Transverse colon (tissue), 4 donors: ENCODE measurements at regions not wholly inside any gene's neighbourhood (a gene's known extent, or its start where the extent isn't known, plus 50 kb on each side); places are given as distances from the start of the nearest gene placed in this dataset.

Experiments used
- DNase-seq: peaks from one replicate; pipeline ENCODE4 v3.0.0-alpha.2; 2019
- H3K27ac ChIP-seq, 4 donors: fragments of 200-600 bp; sonication (generic); 2 replicates each; pipeline ENCODE4 v1.5.1; 2016 to 2018; ENCODE audit warnings: inconsistent platforms in 4 of 4
- H3K27me3 ChIP-seq: fragments of 200-600 bp; sonication (generic); 2 replicates; pipeline ENCODE4 v1.5.1; 2017; ENCODE audit warnings: inconsistent platforms
- H3K36me3 ChIP-seq, 4 donors: fragments of 200-600 bp; sonication (generic); 2 replicates each; pipeline ENCODE4 v1.5.1; 2017 to 2019; ENCODE audit warnings: inconsistent platforms in 4 of 4
- H3K4me1 ChIP-seq, 4 donors: fragments of 200-600 bp; sonication (generic); 2 replicates each; pipeline ENCODE4 v1.5.1; 2017 to 2020; ENCODE audit warnings: inconsistent platforms in 4 of 4
- H3K4me3 ChIP-seq, 4 donors: fragments of 200-600 bp; sonication (generic); 1 replicate in 1 of 4; 2 replicates in 3 of 4; pipeline versions ENCODE4 v1.5.1 to v1.6.1; 2017 to 2019; ENCODE audit warnings: inconsistent platforms in 4 of 4
- H3K9me3 ChIP-seq, 2 donors: fragments of 200-600 bp; sonication (generic); 2 replicates each; pipeline ENCODE4 v1.5.1; 2017 to 2019; ENCODE audit warnings: inconsistent platforms in 2 of 2
- CTCF ChIP-seq, 5 experiments: fragments of 200-600 bp in 3 of 5; fragments of 450-650 bp in 2 of 5; sonication (generic) in 3 of 5; IDR thresholded peaks; 1 replicate in 2 of 5; 2 replicates in 3 of 5; pipeline ENCODE4 v1.5.1; 2016 to 2017; ENCODE audit warnings: antibody characterized with exemption in 5 of 5, inconsistent platforms in 3 of 5, mild to moderate bottlenecking in 2 of 5, moderate library complexity in 1 of 5
- EP300 ChIP-seq: sonication (generic); formaldehyde crosslinking; IDR thresholded peaks from one replicate; pipeline ENCODE4 v1.6.1; 2017; ENCODE audit warnings: antibody characterized with exemption, low read depth
- POLR2A ChIP-seq: fragments of 450-650 bp; IDR thresholded peaks from one replicate; pipeline ENCODE4 v1.6.1; 2016; ENCODE audit warnings: antibody characterized with exemption, mild to moderate bottlenecking, moderate library complexity
- POLR2AphosphoS5 ChIP-seq, 3 donors: sonication (generic); formaldehyde crosslinking; IDR thresholded peaks; one replicate each; pipeline ENCODE4 v1.6.1; 2016; ENCODE audit warnings: antibody characterized with exemption in 3 of 3
- WGBS, 2 donors: methylation state at CpG; one replicate each; pipeline ENCODE4 v1.1.5; 2018; ENCODE audit warnings: low coverage in 1 of 2; 5-methylcytosine and 5-hydroxymethylcytosine counted together
- in situ Hi-C, 4 donors: fragments of 200-750 bp; cut with MboI; loops; one replicate each; pipeline versions ENCODE4 v1.15.0 to v1.15.1; 2017; ENCODE audit warnings: low sequenced_read_pairs in 3 of 4, low pct_ligation_motif_present in 1 of 4, low pct_unique_long_range_greater_than_20kb in 1 of 4
- intact Hi-C: fragments of 100-400 bp; cut with DNase I; formaldehyde crosslinking; loops from one replicate; pipeline ENCODE4 v1.15.1; 2023; ENCODE audit warnings: low total_unique reads

- H3K36me3 ChIP-seq = no peaks in the 10 kb centered on the region
- no peak for DNase-seq
- H3K27ac ChIP-seq = peak overlapping the region in 3 of 4 donors; percentile 15 to 38 (median 29)
- intact Hi-C loops (no loop called here), in situ Hi-C loops (loop anchor here in 3 of 4 donors (25.0 kb wide), 2 partner anchors 1045 to 1695 kb away; no protein-coding TSS in a partner anchor)
- no peaks in the 10 kb centered on the region for H3K9me3 ChIP-seq
- peak overlapping the region in 3 of 4 donors; percentile 19 to 49 (median 29) for H3K4me3 ChIP-seq
- WGBS, 2 donors = 3 to 10% methylated on average over 5 to 12 of the region's 12 CpGs
- TF ChIP-seq POLR2AphosphoS5 (IDR thresholded peaks at IDR 0.05) (no peak), CTCF (IDR thresholded peaks at IDR 0.05) (no peak), EP300 (no peak), POLR2A (no peak)
- H3K4me1 ChIP-seq = peaks cover 11 to 48% (median 39%) of the 10 kb centered on the region in 4 donors
- H3K27me3 ChIP-seq = peaks cover 93% of the 10 kb centered on the region
These were observed 300.6 kb downstream of the PARP8 start for GRCh38 chr5:50967009-50967562.

- peaks cover 11 to 45% (median 39%) of the 10 kb centered on the region in 4 donors for H3K4me1 ChIP-seq
- no peak for TF ChIP-seq POLR2AphosphoS5 (IDR thresholded peaks at IDR 0.05)
- TF ChIP-seq POLR2A = no peak
- no peak for TF ChIP-seq EP300
- TF ChIP-seq CTCF (IDR thresholded peaks at IDR 0.05) = no peak
- no peaks in the 10 kb centered on the region for H3K9me3 ChIP-seq
- peak overlapping the region in 3 of 4 donors; percentile 15 to 38 (median 29) for H3K27ac ChIP-seq
- peak overlapping the region; percentile 19 to 49 (median 30) for H3K4me3 ChIP-seq
- peaks cover 96% of the 10 kb centered on the region for H3K27me3 ChIP-seq
- no peak for DNase-seq
- WGBS, 2 donors = 4 to 12% methylated on average over 8 to 22 of the region's 22 CpGs
- H3K36me3 ChIP-seq = no peaks in the 10 kb centered on the region
- in situ Hi-C loops = loop anchor here in 3 of 4 donors (25.0 kb wide), 2 partner anchors 1045 to 1695 kb away; no protein-coding TSS in a partner anchor
- intact Hi-C loops = no loop called here
These were observed 301.3 kb downstream of the PARP8 start for GRCh38 chr5:50967563-50968355.

GRCh38 chr5:50968356-50969149 is 302.1 kb downstream of the PARP8 start:
- intact Hi-C loops (no loop called here), in situ Hi-C loops (loop anchor here in 3 of 4 donors (25.0 kb wide), 2 partner anchors 1044 to 1694 kb away; no protein-coding TSS in a partner anchor)
- H3K27me3 ChIP-seq = peaks cover 97% of the 10 kb centered on the region
- 9 to 19% methylated on average over 17 to 23 of the region's 23 CpGs for WGBS, 2 donors
- no peak for DNase-seq
- H3K4me1 ChIP-seq = peaks cover 11 to 39% (median 33%) of the 10 kb centered on the region in 4 donors
- H3K27ac ChIP-seq = peak overlapping the region in 3 of 4 donors; percentile 1 to 21 (median 11)
- no peaks in the 10 kb centered on the region for H3K9me3 ChIP-seq
- H3K36me3 ChIP-seq = no peaks in the 10 kb centered on the region
- TF ChIP-seq CTCF (IDR thresholded peaks at IDR 0.05) (no peak), EP300 (no peak)
- H3K4me3 ChIP-seq = peak overlapping the region in 2 of 4 donors; percentile 16 to 49
